HCT116 (cell line): ENCODE measurements at regions not wholly inside any gene's neighbourhood (a gene's known extent, or its start where the extent isn't known, plus 50 kb on each side); places are given as distances from the start of the nearest gene placed in this dataset.
A peak's percentile ranks its signal among the peaks of the same experiment; 100 is the strongest.

Source experiments
- ATAC-seq: fragments of 200-7000 bp; cut with Tn5 transposase; 2 replicates; pipeline ENCODE4 v1.9.1; 2020; ENCODE audit warnings: mild to moderate bottlenecking, moderate library complexity
- BruUV-seq: library from RNA; stranded (reverse); fragments of 400-500 nt; replicated peaks from 2 replicates; lab custom pipeline; 2021; lab: Mats Ljungman, UMichigan
- CTCF ChIA-PET: fragments of 300-600 bp; sonication (Branson Sonifier 250); formaldehyde crosslinking; loops from one replicate; lab custom pipeline; 2021; ENCODE audit warnings: antibody characterized with exemption; lab: Charles Lee
- POLR2A ChIA-PET: fragments of 300-600, 350-600 bp; sonication (Branson Sonifier 250); formaldehyde crosslinking; loops from one replicate; lab custom pipeline; 2021; ENCODE audit warnings: antibody characterized with exemption; lab: Charles Lee
- RAD21 ChIA-PET, 2 experiments: fragments of 300-600 bp; sonication (Branson Sonifier 250); formaldehyde crosslinking; loops; one replicate each; lab custom pipeline; 2023; ENCODE audit warnings: low total read pairs in 2 of 2; ENCODE audit not compliant: uncharacterized antibody in 2 of 2, unreplicated experiment in 2 of 2, low non-redundant PET in 1 of 2; lab: Charles Lee
- DNase-seq: peaks from one replicate; pipeline ENCODE4 v3.0.0-alpha.2; 2010; ENCODE audit warnings: low read depth, low spot score
- H2AFZ ChIP-seq: fragments of 200-600 bp; shearing (Covaris generic), sonication (generic); 2 replicates; pipeline ENCODE4 v1.6.1; 2017; ENCODE audit warnings: low read depth, mixed run types, mixed read lengths, antibody characterized with exemption, low read length; ENCODE audit not compliant: poor library complexity, severe bottlenecking
- H3K27ac ChIP-seq: 2 replicates; pipeline ENCODE4 v1.5.1; 2012; ENCODE audit warnings: low read depth, low read length
- H3K27me3 ChIP-seq: fragments of 200-600 bp; sonication (generic); 2 replicates; pipeline ENCODE4 v1.6.1; 2016; ENCODE audit warnings: mixed run types, low read length, mixed read lengths; ENCODE audit not compliant: insufficient read depth
- H3K36me3 ChIP-seq, 2 experiments: fragments of 200-500 bp in 1 of 2; fragments of 200-600 bp in 1 of 2; sonication (Bioruptor generic) in 1 of 2; sonication (generic) in 1 of 2; 2 replicates each; pipeline versions ENCODE4 v1.5.1 to v1.6.1; 2014 to 2016; ENCODE audit warnings: low read length in 2 of 2, inconsistent platforms in 1 of 2, mixed read lengths in 1 of 2, mixed run types in 1 of 2; ENCODE audit not compliant: insufficient read depth in 2 of 2, control insufficient read depth in 1 of 2
- H3K4me1 ChIP-seq, 2 experiments: fragments of 200-600 bp in 1 of 2; sonication (generic) in 1 of 2; 2 replicates each; pipeline versions ENCODE4 v1.5.1 to v1.6.1; 2012 to 2017; ENCODE audit warnings: low read length in 2 of 2, inconsistent platforms in 1 of 2, mild to moderate bottlenecking in 1 of 2, mixed read lengths in 1 of 2, mixed run types in 1 of 2, moderate library complexity in 1 of 2; ENCODE audit not compliant: insufficient read depth in 2 of 2, control insufficient read depth in 1 of 2
- H3K4me2 ChIP-seq: fragments of 200-600 bp; sonication (generic); 2 replicates; pipeline ENCODE4 v1.6.1; 2017; ENCODE audit warnings: mixed run types, low read length, mixed read lengths
- H3K4me3 ChIP-seq, 2 experiments: fragments of 200-600 bp in 1 of 2; sonication (generic) in 1 of 2; replicated peaks in 1 of 2; 2 replicates each; pipeline ENCODE4 v1.5.1; 2011 to 2016; ENCODE audit warnings: low read length in 2 of 2, control low read depth in 1 of 2, low read depth in 1 of 2, mild to moderate bottlenecking in 1 of 2, mixed read lengths in 1 of 2, mixed run types in 1 of 2
- H3K79me2 ChIP-seq: fragments of 200-600 bp; sonication (generic); 2 replicates; pipeline ENCODE4 v1.6.1; 2017; ENCODE audit warnings: mild to moderate bottlenecking, mixed run types, low read length, moderate library complexity, mixed read lengths; ENCODE audit not compliant: insufficient read depth
- H3K9ac ChIP-seq: fragments of 200-600 bp; sonication (generic); 2 replicates; pipeline ENCODE4 v1.6.1; 2016; ENCODE audit warnings: low read length, mixed read lengths
- H3K9me2 ChIP-seq: fragments of 200-600 bp; sonication (generic), shearing (Covaris generic); 2 replicates; pipeline ENCODE4 v1.6.1; 2017; ENCODE audit warnings: mixed run types, mild to moderate bottlenecking, moderate library complexity; ENCODE audit not compliant: insufficient read depth
- H3K9me3 ChIP-seq, 2 experiments: fragments of 200-500 bp in 1 of 2; fragments of 200-600 bp in 1 of 2; sonication (Bioruptor generic) in 1 of 2; sonication (generic) in 1 of 2; 2 replicates each; pipeline ENCODE4 v1.6.1; 2014 to 2017; ENCODE audit warnings: low read length in 2 of 2, mixed read lengths in 2 of 2, inconsistent platforms in 1 of 2, low read depth in 1 of 2, mild to moderate bottlenecking in 1 of 2, mixed run types in 1 of 2, moderate library complexity in 1 of 2; ENCODE audit not compliant: control insufficient read depth in 1 of 2, insufficient read depth in 1 of 2
- H4K20me1 ChIP-seq: fragments of 200-600 bp; sonication (generic), shearing (Covaris generic); 2 replicates; pipeline ENCODE4 v1.6.1; 2017; ENCODE audit warnings: mixed run types, mild to moderate bottlenecking, moderate library complexity; ENCODE audit not compliant: insufficient read depth
- ATF3 ChIP-seq: IDR thresholded peaks from 2 replicates; pipeline ENCODE4 v1.6.1; 2012
- CBX3 ChIP-seq: IDR thresholded peaks from 2 replicates; pipeline ENCODE4 v1.6.1; 2012; ENCODE audit warnings: low read depth
- EGR1 ChIP-seq: IDR thresholded peaks from 2 replicates; pipeline ENCODE4 v1.6.1; 2012; ENCODE audit warnings: low read depth
- EZH2 ChIP-seq: fragments of 200-600 bp; sonication (generic); IDR thresholded peaks from 2 replicates; pipeline ENCODE4 v1.6.1; 2017; ENCODE audit warnings: antibody characterized with exemption, mixed run types
- EZH2phosphoT487 ChIP-seq: fragments of 200-600 bp; IDR thresholded peaks from 2 replicates; pipeline ENCODE4 v1.6.1; 2018; ENCODE audit warnings: antibody characterized with exemption, borderline replicate concordance
- SIN3A ChIP-seq: IDR thresholded peaks from 2 replicates; pipeline ENCODE4 v1.6.1; 2012; ENCODE audit warnings: low read depth
- SP1 ChIP-seq: IDR thresholded peaks from 2 replicates; pipeline ENCODE4 v1.6.1; 2012; ENCODE audit warnings: low read depth
- YY1 ChIP-seq: IDR thresholded peaks from 2 replicates; pipeline ENCODE4 v1.6.1; 2011; ENCODE audit warnings: low read length, low read depth, moderate library complexity, mild to moderate bottlenecking; ENCODE audit not compliant: insufficient replicate concordance; ENCODE audit errors: extremely low read depth
- intact Hi-C: fragments of 100-400 bp; cut with micrococcal nuclease; formaldehyde crosslinking; loops from 2 replicates; pipeline ENCODE4 v1.10.0; 2022

- ChIA-PET CTCF (no interaction called here), POLR2A (no interaction called here), RAD21 (interaction anchor here in 1 of 2 experiments (0.7 kb wide), 1 partner anchor 80 kb away, joined by 3 read pairs; no protein-coding TSS in a partner anchor)
- no peaks in the 10 kb centered on the region for H3K79me2 ChIP-seq
- H3K36me3 ChIP-seq: no peaks in the 10 kb centered on the region
- no TSS peak for BruUV-seq
- no peak for ATAC-seq
- no peaks in the 10 kb centered on the region for H4K20me1 ChIP-seq
- H3K9me3 ChIP-seq: no peaks in the 10 kb centered on the region
- no peak for DNase-seq
- TF ChIP-seq SP1 (no peak), CBX3 (no peak), EGR1 (no peak), EZH2 (no peak), SIN3A (no peak), EZH2phosphoT487 (no peak)
- peak overlapping the region; percentile 47 for H3K4me2 ChIP-seq
- H3K9me2 ChIP-seq: no peaks in the 10 kb centered on the region
- H3K27me3 ChIP-seq: no peaks in the 10 kb centered on the region
- no peak overlapping the region for H3K27ac ChIP-seq
- H2AFZ ChIP-seq: no peak overlapping the region
- no peak overlapping the region for H3K4me3 ChIP-seq
- H3K9ac ChIP-seq: no peak overlapping the region
- intact Hi-C loops: no loop called here
- H3K4me1 ChIP-seq: peaks cover 0 to 14% of the 10 kb centered on the region in 2 experiments; a peak in 1 of 4 replicates
Observed at GRCh38 chr15:62940093-62940754, 102.3 kb upstream of the TPM1 start.

DNA sequence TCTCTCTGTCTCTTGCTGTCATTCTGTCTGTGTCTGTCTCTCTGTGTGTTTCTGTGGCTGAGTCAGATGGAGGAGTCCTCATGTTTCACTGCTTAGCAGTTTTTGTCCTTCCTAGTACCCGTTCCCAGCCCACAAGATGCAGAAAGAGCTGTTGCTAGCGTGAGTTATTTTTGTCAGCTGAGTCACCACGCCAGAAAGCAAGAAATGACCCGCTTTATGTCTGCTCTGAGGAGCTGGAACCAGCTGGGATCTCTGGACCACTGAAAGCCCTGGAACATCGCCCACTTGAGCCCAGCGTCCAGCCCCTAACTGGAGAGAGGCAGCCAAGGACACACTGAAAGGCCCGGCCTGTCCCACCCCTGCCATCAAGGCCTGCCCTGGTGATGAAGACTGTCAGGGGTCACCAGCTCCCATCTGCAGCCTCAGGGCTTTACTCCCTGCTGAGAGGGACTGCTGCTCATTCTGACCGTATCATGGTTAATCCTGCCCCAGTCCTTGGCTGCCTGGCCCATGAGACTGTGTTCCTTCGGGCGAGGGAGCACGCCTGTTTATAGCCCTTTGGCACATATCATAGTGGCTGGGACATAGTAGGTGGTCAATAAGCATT is 101.7 kb upstream of the TPM1 start:
- Histone ChIP-seq H3K36me3 (no peaks in the 10 kb centered on the region), H3K9me2 (no peaks in the 10 kb centered on the region), H4K20me1 (no peaks in the 10 kb centered on the region), H3K4me1 (peaks cover 0 to 14% of the 10 kb centered on the region in 2 experiments; a peak in 1 of 4 replicates), H3K27me3 (no peaks in the 10 kb centered on the region), H3K4me3 (no peak overlapping the region), H3K9me3 (no peaks in the 10 kb centered on the region), H2AFZ (no peak overlapping the region), H3K4me2 (peak overlapping the region; percentile 47), H3K9ac (no peak overlapping the region), H3K79me2 (no peaks in the 10 kb centered on the region), H3K27ac (no peak overlapping the region)
- BruUV-seq: no TSS peak
- ATAC-seq (0 out of 2 replicates have a peak, but pooled peaks have one; percentile 17), DNase-seq (no peak)
- intact Hi-C loops: no loop called here
- ChIA-PET POLR2A (no interaction called here), RAD21 (no interaction called here), CTCF (no interaction called here)
- no peak for TF ChIP-seq SIN3A
- no peak for TF ChIP-seq ATF3
- no peak for TF ChIP-seq YY1
